ENCODE measurements at regions not wholly inside any gene's neighbourhood (a gene's known extent, or its start where the extent isn't known, plus 50 kb on each side); places are given as distances from the start of the nearest gene placed in this dataset.

DNA sequence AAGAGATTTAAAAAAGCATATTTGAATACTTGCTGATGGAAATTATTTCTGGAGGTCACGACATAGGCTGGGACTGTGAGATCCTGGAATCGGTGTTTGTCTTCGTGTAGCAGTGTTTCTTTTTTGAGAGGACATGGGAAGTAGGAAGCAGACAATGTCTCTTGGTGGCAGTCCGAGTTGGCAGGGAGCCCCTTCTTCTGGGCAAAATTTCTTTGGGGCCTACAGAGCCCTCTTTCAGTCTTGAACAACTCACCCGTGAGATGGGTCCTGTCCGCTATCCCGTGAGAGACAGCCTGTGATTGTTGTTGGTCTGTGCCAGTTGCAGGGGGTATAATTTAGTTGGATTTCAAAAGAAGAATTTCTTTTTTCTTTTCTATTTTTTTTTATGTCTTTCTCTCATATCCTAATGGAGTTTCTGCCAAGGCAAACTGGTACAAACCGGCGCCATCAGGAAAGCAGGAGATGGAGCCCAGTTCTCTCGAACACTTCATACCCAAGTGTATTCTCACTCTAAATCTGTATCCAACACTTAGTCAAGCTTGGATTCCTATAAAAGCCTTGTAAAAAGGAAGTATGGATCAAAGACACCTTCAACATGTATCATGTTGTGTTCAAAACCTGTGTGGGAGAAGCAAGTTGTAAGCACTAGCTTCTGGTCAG, 785.1 kb downstream of the MAFB start:
- Mint-ChIP-seq H3K4me3 (no peak overlapping the region), H3K4me1 (ENCODE audit: low read depth) (no peaks in the 10 kb centered on the region), H3K27ac (no peak overlapping the region), H3K36me3 (ENCODE audit: low read depth) (no peaks in the 10 kb centered on the region), H3K27me3 (ENCODE audit: low read depth) (no peaks in the 10 kb centered on the region), H3K9me3 (no peaks in the 10 kb centered on the region)
- DNase-seq (ENCODE audit: low spot score): no peak

- H3K9me3 Mint-ChIP-seq: no peaks in the 10 kb centered on the region
- no peaks in the 10 kb centered on the region for H3K4me1 Mint-ChIP-seq (ENCODE audit: low read depth)
- H3K4me3 Mint-ChIP-seq: no peak overlapping the region
- H3K27me3 Mint-ChIP-seq (ENCODE audit: low read depth): no peaks in the 10 kb centered on the region
- no peaks in the 10 kb centered on the region for H3K36me3 Mint-ChIP-seq (ENCODE audit: low read depth)
- DNase-seq (ENCODE audit: low spot score): no peak
- H3K27ac Mint-ChIP-seq: no peak overlapping the region
These were observed 789.2 kb downstream of the MAFB start for GRCh38 chr20:39899881-39900280.

DNA sequence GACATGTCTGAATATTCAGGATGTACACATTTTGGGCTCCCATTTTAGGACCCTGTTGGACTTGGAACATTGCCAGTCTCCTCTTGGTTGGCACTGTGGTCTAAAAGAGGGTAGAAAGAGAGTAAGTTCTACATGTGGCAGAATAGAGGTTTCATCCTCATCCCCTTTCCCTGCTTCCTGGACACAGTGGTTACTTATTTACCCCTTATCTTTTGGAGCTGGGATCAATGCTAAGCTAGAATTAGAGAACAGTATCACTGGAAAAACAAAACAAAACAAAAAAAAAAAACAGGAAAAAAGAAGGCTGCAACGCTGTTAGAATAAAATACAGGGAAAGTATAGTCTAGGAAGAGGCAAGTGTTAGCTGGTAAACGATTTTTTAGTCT, 790.6 kb downstream of the MAFB start:
- Mint-ChIP-seq H3K27me3 (ENCODE audit: low read depth) (no peaks in the 10 kb centered on the region), H3K27ac (no peak overlapping the region), H3K36me3 (ENCODE audit: low read depth) (no peaks in the 10 kb centered on the region), H3K4me3 (no peak overlapping the region), H3K9me3 (no peaks in the 10 kb centered on the region), H3K4me1 (ENCODE audit: low read depth) (no peaks in the 10 kb centered on the region)
- no peak for DNase-seq (ENCODE audit: low spot score)

- Mint-ChIP-seq H3K36me3 (ENCODE audit: low read depth) (no peaks in the 10 kb centered on the region), H3K4me1 (ENCODE audit: low read depth) (no peaks in the 10 kb centered on the region), H3K27ac (no peak overlapping the region), H3K27me3 (ENCODE audit: low read depth) (no peaks in the 10 kb centered on the region), H3K9me3 (no peaks in the 10 kb centered on the region), H3K4me3 (no peak overlapping the region)
- no peak for DNase-seq (ENCODE audit: low spot score)
These were observed 791.1 kb downstream of the MAFB start for GRCh38 chr20:39897781-39898466.

- no peaks in the 10 kb centered on the region for H3K36me3 Mint-ChIP-seq (ENCODE audit: low read depth)
- no peaks in the 10 kb centered on the region for H3K4me1 Mint-ChIP-seq (ENCODE audit: low read depth)
- no peak overlapping the region for H3K4me3 Mint-ChIP-seq
- H3K27me3 Mint-ChIP-seq (ENCODE audit: low read depth): no peaks in the 10 kb centered on the region
- no peaks in the 10 kb centered on the region for H3K9me3 Mint-ChIP-seq
- DNase-seq (ENCODE audit: low spot score): no peak
- H3K27ac Mint-ChIP-seq: no peak overlapping the region
These were observed 792.0 kb downstream of the MAFB start for GRCh38 chr20:39897058-39897457.

DNA sequence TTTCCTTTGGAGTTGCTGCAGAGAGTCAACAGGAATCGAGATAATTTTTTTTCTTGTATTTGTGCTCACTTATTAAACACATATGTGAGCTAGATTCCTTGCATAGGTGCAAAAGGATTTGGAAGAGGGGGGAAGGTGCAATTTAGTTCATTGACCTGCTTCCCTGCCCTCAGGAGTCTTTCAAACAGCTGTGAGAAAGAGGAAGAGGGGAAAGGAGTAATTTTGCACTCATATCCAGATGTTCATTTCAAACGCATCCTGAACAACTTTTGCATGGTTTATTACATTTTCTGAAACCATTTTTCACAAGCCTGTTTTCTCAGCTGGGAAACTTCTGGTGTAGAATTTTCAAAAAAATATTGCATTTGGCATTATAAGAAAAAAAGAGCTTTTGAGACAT, 795.0 kb downstream of the MAFB start:
- Mint-ChIP-seq H3K36me3 (ENCODE audit: low read depth) (no peaks in the 10 kb centered on the region), H3K27me3 (ENCODE audit: low read depth) (no peaks in the 10 kb centered on the region), H3K27ac (no peak overlapping the region), H3K9me3 (no peaks in the 10 kb centered on the region), H3K4me1 (ENCODE audit: low read depth) (no peaks in the 10 kb centered on the region), H3K4me3 (no peak overlapping the region)
- DNase-seq (ENCODE audit: low spot score): no peak

GRCh38 chr20:39893003-39893685, 795.9 kb downstream of the MAFB start:
- no peak for DNase-seq (ENCODE audit: low spot score)
- Mint-ChIP-seq H3K36me3 (ENCODE audit: low read depth) (no peaks in the 10 kb centered on the region), H3K27me3 (ENCODE audit: low read depth) (no peaks in the 10 kb centered on the region), H3K4me3 (no peak overlapping the region), H3K9me3 (no peaks in the 10 kb centered on the region), H3K4me1 (ENCODE audit: low read depth) (no peaks in the 10 kb centered on the region), H3K27ac (no peak overlapping the region)

- Mint-ChIP-seq H3K4me1 (ENCODE audit: low read depth) (no peaks in the 10 kb centered on the region), H3K4me3 (no peak overlapping the region), H3K27me3 (ENCODE audit: low read depth) (no peaks in the 10 kb centered on the region), H3K27ac (no peak overlapping the region), H3K36me3 (ENCODE audit: low read depth) (no peaks in the 10 kb centered on the region), H3K9me3 (no peaks in the 10 kb centered on the region)
- DNase-seq (ENCODE audit: low spot score): no peak
These were observed 798.3 kb downstream of the MAFB start for GRCh38 chr20:39890697-39891096.

DNA sequence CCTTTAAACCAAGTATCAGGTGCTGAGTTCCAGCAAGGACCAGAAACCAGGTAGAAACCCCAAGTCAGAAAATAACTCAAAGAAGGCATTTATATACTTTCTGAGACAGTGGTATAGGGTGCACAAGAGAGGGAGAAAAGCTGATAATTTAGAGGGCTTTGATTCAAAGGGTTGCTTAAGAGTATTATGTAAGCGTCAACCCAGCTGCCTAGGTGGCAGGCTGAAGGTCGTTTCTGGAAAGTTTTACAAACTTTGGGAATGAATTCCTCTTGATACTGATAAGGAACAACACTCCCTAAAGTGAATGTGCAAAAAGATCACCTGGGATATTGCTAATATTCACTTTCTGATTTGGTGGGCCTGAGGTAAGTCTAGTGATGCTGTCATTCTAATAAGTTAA, 800.7 kb downstream of the MAFB start:
- Mint-ChIP-seq H3K27ac (no peak overlapping the region), H3K36me3 (ENCODE audit: low read depth) (no peaks in the 10 kb centered on the region), H3K9me3 (no peaks in the 10 kb centered on the region), H3K4me1 (ENCODE audit: low read depth) (no peaks in the 10 kb centered on the region), H3K4me3 (no peak overlapping the region), H3K27me3 (ENCODE audit: low read depth) (no peaks in the 10 kb centered on the region)
- no peak for DNase-seq (ENCODE audit: low spot score)

- no peaks in the 10 kb centered on the region for H3K36me3 Mint-ChIP-seq (ENCODE audit: low read depth)
These were observed 802.3 kb downstream of the MAFB start for GRCh38 chr20:39886650-39887190.

GRCh38 chr20:39885975-39886649, 802.9 kb downstream of the MAFB start:
- H3K27me3 Mint-ChIP-seq (ENCODE audit: low read depth): no peaks in the 10 kb centered on the region
- DNase-seq (ENCODE audit: low spot score): no peak
- H3K4me3 Mint-ChIP-seq: no peak overlapping the region
- H3K36me3 Mint-ChIP-seq (ENCODE audit: low read depth): no peaks in the 10 kb centered on the region
- H3K4me1 Mint-ChIP-seq (ENCODE audit: low read depth): no peaks in the 10 kb centered on the region
- no peaks in the 10 kb centered on the region for H3K9me3 Mint-ChIP-seq
- no peak overlapping the region for H3K27ac Mint-ChIP-seq

More at GRCh38 chr20:39886650-39887190, 802.3 kb downstream of the MAFB start:
- DNase-seq (ENCODE audit: low spot score): no peak
- Mint-ChIP-seq H3K27ac (no peak overlapping the region), H3K27me3 (ENCODE audit: low read depth) (no peaks in the 10 kb centered on the region), H3K4me3 (no peak overlapping the region), H3K9me3 (no peaks in the 10 kb centered on the region), H3K4me1 (ENCODE audit: low read depth) (no peaks in the 10 kb centered on the region)

- DNase-seq (ENCODE audit: low spot score): no peak
- H3K36me3 Mint-ChIP-seq (ENCODE audit: low read depth): no peaks in the 10 kb centered on the region
- no peaks in the 10 kb centered on the region for H3K27me3 Mint-ChIP-seq (ENCODE audit: low read depth)
- H3K27ac Mint-ChIP-seq: no peak overlapping the region
- no peaks in the 10 kb centered on the region for H3K9me3 Mint-ChIP-seq
- no peaks in the 10 kb centered on the region for H3K4me1 Mint-ChIP-seq (ENCODE audit: low read depth)
- H3K4me3 Mint-ChIP-seq: no peak overlapping the region
These were observed 806.2 kb downstream of the MAFB start for GRCh38 chr20:39882806-39883205.

GRCh38 chr20:39880890-39881289, 808.1 kb downstream of the MAFB start:
- Mint-ChIP-seq H3K4me1 (ENCODE audit: low read depth) (no peaks in the 10 kb centered on the region), H3K36me3 (ENCODE audit: low read depth) (no peaks in the 10 kb centered on the region), H3K9me3 (no peaks in the 10 kb centered on the region), H3K4me3 (no peak overlapping the region), H3K27me3 (ENCODE audit: low read depth) (no peaks in the 10 kb centered on the region), H3K27ac (no peak overlapping the region)
- DNase-seq (ENCODE audit: low spot score): no peak

DNA sequence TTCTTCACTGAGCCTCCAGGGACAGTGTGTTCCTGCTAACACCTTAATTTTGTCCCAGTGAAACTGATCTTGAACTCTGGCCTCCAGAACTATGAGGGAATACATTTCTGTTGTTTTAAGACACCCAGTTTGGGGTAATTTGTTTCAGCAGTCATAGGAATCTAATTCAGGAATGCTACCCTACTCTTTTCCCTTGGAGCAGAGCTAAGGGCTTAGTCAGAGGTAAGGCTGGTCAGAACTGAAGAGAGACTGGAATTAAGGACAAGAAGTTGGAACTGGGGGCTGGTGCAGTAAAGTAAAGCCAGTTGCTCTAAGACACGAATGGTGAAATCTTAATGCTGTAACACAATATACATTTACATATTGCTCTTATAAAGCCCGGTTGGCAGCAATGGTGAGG, 809.7 kb downstream of the MAFB start:
- Mint-ChIP-seq H3K27ac (no peak overlapping the region), H3K9me3 (no peaks in the 10 kb centered on the region), H3K27me3 (ENCODE audit: low read depth) (no peaks in the 10 kb centered on the region)

More for the DNA sequence above, 809.7 kb downstream of the MAFB start:
- no peaks in the 10 kb centered on the region for H3K36me3 Mint-ChIP-seq (ENCODE audit: low read depth)
- H3K4me3 Mint-ChIP-seq: no peak overlapping the region
- no peaks in the 10 kb centered on the region for H3K4me1 Mint-ChIP-seq (ENCODE audit: low read depth)
- no peak for DNase-seq (ENCODE audit: low spot score)

Data from T-helper 2 cell treated with Interferon-gamma antibody and Interleukin-4, amounts not matched to agents 5 μg/mL and 100 μg/mL, for 36 hours (primary cell).